Neural cell (in vitro differentiated cells): ENCODE measurements at regions not wholly inside any gene's neighbourhood (a gene's known extent, or its start where the extent isn't known, plus 50 kb on each side); places are given as distances from the start of the nearest gene placed in this dataset.
A peak's percentile ranks its signal among the peaks of the same experiment; 100 is the strongest.

Experiments
- H2AFZ ChIP-seq: fragments of 200-600, 300-800 bp; sonication (generic), shearing (Covaris generic); 2 replicates; pipeline ENCODE4 v1.6.0; 2014; ENCODE audit warnings: low read depth, mild to moderate bottlenecking, antibody characterized with exemption, low read length, moderate library complexity
- H3F3A ChIP-seq: fragments of 200-600 bp; shearing (Covaris generic); 2 replicates; pipeline ENCODE4 v1.6.1; 2016; ENCODE audit warnings: mild to moderate bottlenecking, moderate library complexity, mixed read lengths, antibody characterized with exemption, low read length; ENCODE audit not compliant: insufficient read depth, poor library complexity, severe bottlenecking
- H3K27ac ChIP-seq: fragments of 200-600, 300-800 bp; sonication (generic), shearing (Covaris generic); 2 replicates; pipeline ENCODE4 v1.5.1; 2014; ENCODE audit warnings: mild to moderate bottlenecking, low read length, moderate library complexity
- H3K27me3 ChIP-seq: fragments of 300-800, 200-600 bp; sonication (generic), shearing (Covaris generic); 2 replicates; pipeline ENCODE4 v1.6.0; 2014; ENCODE audit warnings: mild to moderate bottlenecking, low read depth, low read length, moderate library complexity; ENCODE audit not compliant: insufficient read depth
- H3K36me3 ChIP-seq: fragments of 300-800, 200-600 bp; sonication (generic), shearing (Covaris generic); 2 replicates; pipeline ENCODE4 v1.5.1; 2014; ENCODE audit warnings: mild to moderate bottlenecking, antibody characterized with exemption, low read length, moderate library complexity; ENCODE audit not compliant: insufficient read depth
- H3K4me2 ChIP-seq: fragments of 300-800, 200-600 bp; sonication (generic), shearing (Covaris generic); 2 replicates; pipeline ENCODE4 v1.6.0; 2014; ENCODE audit warnings: mild to moderate bottlenecking, low read length
- H3K4me3 ChIP-seq: fragments of 300-800, 200-600 bp; sonication (generic), shearing (Covaris generic); 2 replicates; pipeline ENCODE4 v1.5.1; 2014; ENCODE audit warnings: mild to moderate bottlenecking, low read length, moderate library complexity
- H3K79me2 ChIP-seq: fragments of 200-600 bp; shearing (Covaris generic); replicated peaks from 2 replicates; pipeline ENCODE4 v1.6.0; 2014; ENCODE audit warnings: mild to moderate bottlenecking, low read length, moderate library complexity; ENCODE audit not compliant: insufficient read depth
- H3K9ac ChIP-seq: fragments of 300-800, 200-600 bp; sonication (generic), shearing (Covaris generic); 2 replicates; pipeline ENCODE4 v1.6.1; 2016; ENCODE audit warnings: mild to moderate bottlenecking, low read length, mixed read lengths
- H3K9me2 ChIP-seq: fragments of 200-600 bp; shearing (Covaris generic); 2 replicates; pipeline ENCODE4 v1.6.1; 2016; ENCODE audit warnings: mild to moderate bottlenecking, low read length, mixed read lengths; ENCODE audit not compliant: insufficient read depth
- H3K9me3 ChIP-seq: fragments of 200-600, 300-800 bp; sonication (generic), shearing (Covaris generic); 2 replicates; pipeline ENCODE4 v1.6.1; 2016; ENCODE audit warnings: mild to moderate bottlenecking, mixed run types, low read length, moderate library complexity, mixed read lengths
- H4K20me1 ChIP-seq: fragments of 200-600 bp; shearing (Covaris generic); 2 replicates; pipeline ENCODE4 v1.6.1; 2016; ENCODE audit warnings: mild to moderate bottlenecking, mixed run types; ENCODE audit not compliant: insufficient read depth
- EP300 ChIP-seq: fragments of 450-650 bp; conservative IDR thresholded peaks from 2 replicates; pipeline ENCODE4 v1.6.1; 2014; ENCODE audit warnings: antibody characterized with exemption, mild to moderate bottlenecking, moderate library complexity; ENCODE audit not compliant: poor library complexity, severe bottlenecking
- EZH2 ChIP-seq: fragments of 200-600, 300-800 bp; shearing (Covaris generic), sonication (generic); IDR thresholded peaks from 2 replicates; pipeline ENCODE4 v1.6.1; 2014; ENCODE audit warnings: antibody characterized with exemption, low read length, borderline replicate concordance, mild to moderate bottlenecking; ENCODE audit not compliant: insufficient read depth, poor library complexity, severe bottlenecking
- MXI1 ChIP-seq: fragments of 450-650 bp; conservative IDR thresholded peaks from 2 replicates; pipeline ENCODE4 v1.6.1; 2014; ENCODE audit warnings: antibody characterized with exemption, mild to moderate bottlenecking; ENCODE audit not compliant: poor library complexity, severe bottlenecking
- POLR2AphosphoS5 ChIP-seq: IDR thresholded peaks from 2 replicates; pipeline ENCODE4 v1.6.1; 2012
- RAD21 ChIP-seq: fragments of 450-650 bp; conservative IDR thresholded peaks from 2 replicates; pipeline ENCODE4 v1.6.1; 2014; ENCODE audit warnings: antibody characterized with exemption, mild to moderate bottlenecking, moderate library complexity
- SMC3 ChIP-seq: fragments of 450-650 bp; conservative IDR thresholded peaks from 2 replicates; pipeline ENCODE4 v1.6.1; 2014; ENCODE audit warnings: antibody characterized with exemption, mild to moderate bottlenecking, moderate library complexity; ENCODE audit not compliant: poor library complexity
- TAF1 ChIP-seq: IDR thresholded peaks from 2 replicates; pipeline ENCODE4 v1.6.1; 2012; ENCODE audit warnings: low read depth
- TF ChIP-seq, protein P1 (sequence below): fragments of 450-650 bp; IDR thresholded peaks from 2 replicates; pipeline ENCODE4 v1.5.1; 2014; ENCODE audit warnings: antibody characterized with exemption, mild to moderate bottlenecking, moderate library complexity; ENCODE audit not compliant: poor library complexity, severe bottlenecking
- TF ChIP-seq, protein P2 (sequence below): IDR thresholded peaks from 2 replicates; pipeline ENCODE4 v1.6.1; 2012; ENCODE audit warnings: borderline replicate concordance

DNA sequence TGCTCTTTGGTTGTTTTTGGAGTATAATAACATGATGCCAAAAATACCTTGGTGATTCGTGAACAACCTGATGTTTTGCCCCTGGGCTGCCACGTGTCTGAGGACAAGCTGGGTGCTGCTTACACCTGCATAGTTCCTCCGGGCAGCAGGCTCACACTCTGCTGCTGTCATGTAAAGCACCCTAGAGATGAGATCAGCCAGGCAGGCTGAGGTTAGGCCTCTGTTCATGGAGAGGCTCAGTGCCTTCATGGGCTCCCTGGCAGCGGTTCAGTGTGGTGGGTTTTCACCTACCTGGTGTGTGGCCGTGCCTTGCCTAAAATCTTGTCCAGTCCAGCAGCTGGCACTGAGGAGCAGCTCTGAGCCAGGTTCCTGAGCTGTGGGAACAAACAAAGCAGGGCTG, 60.1 kb upstream of the TAGAP start:
- no peaks in the 10 kb centered on the region for H3K9me3 ChIP-seq
- H3K27me3 ChIP-seq: no peaks in the 10 kb centered on the region
- H3F3A ChIP-seq: no peaks in the 10 kb centered on the region
- H2AFZ ChIP-seq: no peak overlapping the region
- no peak overlapping the region for H3K4me2 ChIP-seq
- no peaks in the 10 kb centered on the region for H3K9me2 ChIP-seq
- no peak overlapping the region for H3K27ac ChIP-seq
- H3K9ac ChIP-seq: no peak overlapping the region
- no peaks in the 10 kb centered on the region for H3K79me2 ChIP-seq
- no peak overlapping the region for H3K4me3 ChIP-seq
- no peaks in the 10 kb centered on the region for H4K20me1 ChIP-seq
- no peaks in the 10 kb centered on the region for H3K36me3 ChIP-seq
- TF ChIP-seq EZH2: no peak
- TF ChIP-seq SMC3: no peak
- no peak for TF ChIP-seq MXI1
- TF ChIP-seq, protein P1, sequence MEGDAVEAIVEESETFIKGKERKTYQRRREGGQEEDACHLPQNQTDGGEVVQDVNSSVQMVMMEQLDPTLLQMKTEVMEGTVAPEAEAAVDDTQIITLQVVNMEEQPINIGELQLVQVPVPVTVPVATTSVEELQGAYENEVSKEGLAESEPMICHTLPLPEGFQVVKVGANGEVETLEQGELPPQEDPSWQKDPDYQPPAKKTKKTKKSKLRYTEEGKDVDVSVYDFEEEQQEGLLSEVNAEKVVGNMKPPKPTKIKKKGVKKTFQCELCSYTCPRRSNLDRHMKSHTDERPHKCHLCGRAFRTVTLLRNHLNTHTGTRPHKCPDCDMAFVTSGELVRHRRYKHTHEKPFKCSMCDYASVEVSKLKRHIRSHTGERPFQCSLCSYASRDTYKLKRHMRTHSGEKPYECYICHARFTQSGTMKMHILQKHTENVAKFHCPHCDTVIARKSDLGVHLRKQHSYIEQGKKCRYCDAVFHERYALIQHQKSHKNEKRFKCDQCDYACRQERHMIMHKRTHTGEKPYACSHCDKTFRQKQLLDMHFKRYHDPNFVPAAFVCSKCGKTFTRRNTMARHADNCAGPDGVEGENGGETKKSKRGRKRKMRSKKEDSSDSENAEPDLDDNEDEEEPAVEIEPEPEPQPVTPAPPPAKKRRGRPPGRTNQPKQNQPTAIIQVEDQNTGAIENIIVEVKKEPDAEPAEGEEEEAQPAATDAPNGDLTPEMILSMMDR: no peak
- TF ChIP-seq EP300: no peak
- TF ChIP-seq POLR2AphosphoS5: no peak
- no peak for TF ChIP-seq RAD21
- TF ChIP-seq TAF1: no peak
- TF ChIP-seq, protein P2, sequence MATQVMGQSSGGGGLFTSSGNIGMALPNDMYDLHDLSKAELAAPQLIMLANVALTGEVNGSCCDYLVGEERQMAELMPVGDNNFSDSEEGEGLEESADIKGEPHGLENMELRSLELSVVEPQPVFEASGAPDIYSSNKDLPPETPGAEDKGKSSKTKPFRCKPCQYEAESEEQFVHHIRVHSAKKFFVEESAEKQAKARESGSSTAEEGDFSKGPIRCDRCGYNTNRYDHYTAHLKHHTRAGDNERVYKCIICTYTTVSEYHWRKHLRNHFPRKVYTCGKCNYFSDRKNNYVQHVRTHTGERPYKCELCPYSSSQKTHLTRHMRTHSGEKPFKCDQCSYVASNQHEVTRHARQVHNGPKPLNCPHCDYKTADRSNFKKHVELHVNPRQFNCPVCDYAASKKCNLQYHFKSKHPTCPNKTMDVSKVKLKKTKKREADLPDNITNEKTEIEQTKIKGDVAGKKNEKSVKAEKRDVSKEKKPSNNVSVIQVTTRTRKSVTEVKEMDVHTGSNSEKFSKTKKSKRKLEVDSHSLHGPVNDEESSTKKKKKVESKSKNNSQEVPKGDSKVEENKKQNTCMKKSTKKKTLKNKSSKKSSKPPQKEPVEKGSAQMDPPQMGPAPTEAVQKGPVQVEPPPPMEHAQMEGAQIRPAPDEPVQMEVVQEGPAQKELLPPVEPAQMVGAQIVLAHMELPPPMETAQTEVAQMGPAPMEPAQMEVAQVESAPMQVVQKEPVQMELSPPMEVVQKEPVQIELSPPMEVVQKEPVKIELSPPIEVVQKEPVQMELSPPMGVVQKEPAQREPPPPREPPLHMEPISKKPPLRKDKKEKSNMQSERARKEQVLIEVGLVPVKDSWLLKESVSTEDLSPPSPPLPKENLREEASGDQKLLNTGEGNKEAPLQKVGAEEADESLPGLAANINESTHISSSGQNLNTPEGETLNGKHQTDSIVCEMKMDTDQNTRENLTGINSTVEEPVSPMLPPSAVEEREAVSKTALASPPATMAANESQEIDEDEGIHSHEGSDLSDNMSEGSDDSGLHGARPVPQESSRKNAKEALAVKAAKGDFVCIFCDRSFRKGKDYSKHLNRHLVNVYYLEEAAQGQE: no peak

DNA sequence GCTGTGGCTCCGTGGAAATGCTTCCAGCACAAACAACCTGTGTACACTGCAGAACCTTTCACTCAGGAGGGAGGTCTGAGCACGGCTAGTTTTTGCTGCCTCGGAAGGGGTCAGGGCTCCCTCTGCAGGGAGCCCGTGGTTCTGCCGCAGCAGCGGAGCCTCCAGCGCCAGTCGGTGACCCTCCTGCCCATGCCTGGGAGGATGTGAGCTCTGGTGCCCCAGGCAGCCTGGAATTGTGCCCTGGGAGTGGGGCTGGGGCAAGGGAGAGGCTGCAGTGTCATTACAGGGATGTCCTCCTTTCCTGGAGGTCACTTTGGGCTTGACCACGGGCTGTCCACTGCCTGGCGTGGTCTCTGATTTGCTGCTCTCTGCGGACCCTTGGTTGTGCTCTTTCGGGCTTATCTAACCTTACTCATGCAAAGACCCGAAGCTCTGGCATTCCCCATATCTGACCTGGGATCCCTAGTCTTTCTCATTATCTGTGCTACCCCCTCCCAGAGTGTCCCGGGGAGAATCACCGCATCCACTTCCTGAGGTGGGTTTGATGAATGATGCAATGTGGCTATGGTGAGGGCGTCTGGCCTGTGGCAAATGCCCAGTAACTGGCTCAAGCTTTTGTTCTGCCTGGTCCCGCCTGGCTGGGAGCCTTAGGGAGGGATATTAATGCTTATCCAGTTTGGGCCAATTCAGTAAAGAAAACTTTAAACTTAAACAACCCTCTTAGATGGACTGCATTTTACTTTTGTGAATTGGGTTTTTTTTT, 59.6 kb upstream of the TAGAP start:
- no peak overlapping the region for H3K9ac ChIP-seq
- no peak overlapping the region for H2AFZ ChIP-seq
- no peak overlapping the region for H3K4me3 ChIP-seq

More for the DNA sequence above, 59.6 kb upstream of the TAGAP start:
- Histone ChIP-seq H3K4me2 (no peak overlapping the region), H3K9me2 (no peaks in the 10 kb centered on the region), H3K27ac (no peak overlapping the region), H3F3A (no peaks in the 10 kb centered on the region), H3K36me3 (no peaks in the 10 kb centered on the region), H3K9me3 (no peaks in the 10 kb centered on the region), H4K20me1 (no peaks in the 10 kb centered on the region), H3K27me3 (no peaks in the 10 kb centered on the region), H3K79me2 (no peaks in the 10 kb centered on the region)
- TF ChIP-seq SMC3 (peak; percentile 31), RAD21 (peak; percentile 45), EP300 (no peak)
- TF ChIP-seq, protein P1: peak; percentile 56
